H9 (cell line): ENCODE measurements at regions not wholly inside any gene's neighbourhood (a gene's known extent, or its start where the extent isn't known, plus 50 kb on each side); places are given as distances from the start of the nearest gene placed in this dataset.

Source experiments
- DNase-seq: peaks from one replicate; pipeline ENCODE4 v3.0.0-alpha.2; 2017
- H2AFZ ChIP-seq: one replicate; pipeline ENCODE4 v1.6.1; 2013; ENCODE audit warnings: mild to moderate bottlenecking, low read length, control low read depth, moderate library complexity
- H2AK5ac ChIP-seq: 2 replicates; pipeline ENCODE4 v1.6.1; 2013; ENCODE audit warnings: low read length, control low read depth, mixed read lengths; ENCODE audit not compliant: insufficient read length
- H2BK120ac ChIP-seq: one replicate; pipeline ENCODE4 v1.6.1; 2013; ENCODE audit warnings: low read depth, mild to moderate bottlenecking, low read length, control low read depth, inconsistent platforms; ENCODE audit not compliant: poor library complexity, severe bottlenecking
- H2BK12ac ChIP-seq: 2 replicates; pipeline ENCODE4 v1.6.1; 2013; ENCODE audit warnings: low read length, control low read depth, mixed read lengths, low read depth; ENCODE audit not compliant: insufficient read length
- H2BK15ac ChIP-seq: 2 replicates; pipeline ENCODE4 v1.6.1; 2013; ENCODE audit warnings: low read depth, low read length, control low read depth
- H2BK20ac ChIP-seq: one replicate; pipeline ENCODE4 v1.6.1; 2013; ENCODE audit warnings: low read depth, mild to moderate bottlenecking, low read length, control low read depth, inconsistent platforms; ENCODE audit not compliant: poor library complexity, severe bottlenecking
- H2BK5ac ChIP-seq: 2 replicates; pipeline ENCODE4 v1.6.1; 2013; ENCODE audit warnings: low read length, control low read depth, mixed read lengths; ENCODE audit not compliant: insufficient read length
- H3K14ac ChIP-seq: 2 replicates; pipeline ENCODE4 v1.6.1; 2013; ENCODE audit warnings: low read length, control low read depth; ENCODE audit not compliant: insufficient read depth
- H3K18ac ChIP-seq: 2 replicates; pipeline ENCODE4 v1.6.1; 2013; ENCODE audit warnings: low read depth, mild to moderate bottlenecking, mixed read lengths, low read length, control low read depth; ENCODE audit not compliant: insufficient read length
- H3K23ac ChIP-seq: 2 replicates; pipeline ENCODE4 v1.6.1; 2013; ENCODE audit warnings: low read length, control low read depth, mixed read lengths, low read depth; ENCODE audit not compliant: insufficient read length
- H3K23me2 ChIP-seq: 2 replicates; pipeline ENCODE4 v1.6.1; 2013; ENCODE audit warnings: low read depth, mild to moderate bottlenecking, mixed read lengths, low read length, control low read depth; ENCODE audit not compliant: insufficient read length, poor library complexity, severe bottlenecking
- H3K27ac ChIP-seq: 2 replicates; pipeline ENCODE4 v1.5.1; 2013; ENCODE audit warnings: low read length, control low read depth, mixed read lengths, low read depth; ENCODE audit not compliant: insufficient read length
- H3K27me3 ChIP-seq: 2 replicates; pipeline ENCODE4 v1.6.1; 2013; ENCODE audit warnings: low read length, control low read depth, inconsistent platforms; ENCODE audit not compliant: insufficient read depth
- H3K4ac ChIP-seq: 2 replicates; pipeline ENCODE4 v1.6.1; 2013; ENCODE audit warnings: low read depth, mild to moderate bottlenecking, control low read depth, inconsistent platforms, low read length, moderate library complexity
- H3K4me1 ChIP-seq: 2 replicates; pipeline ENCODE4 v1.6.1; 2013; ENCODE audit warnings: low read length, control low read depth, inconsistent platforms; ENCODE audit not compliant: insufficient read depth
- H3K4me2 ChIP-seq: 2 replicates; pipeline ENCODE4 v1.6.1; 2013; ENCODE audit warnings: low read length, control low read depth, mixed read lengths; ENCODE audit not compliant: insufficient read length, insufficient read depth
- H3K56ac ChIP-seq: 2 replicates; pipeline ENCODE4 v1.6.1; 2013; ENCODE audit warnings: low read depth, mild to moderate bottlenecking, mixed read lengths, low read length, control low read depth; ENCODE audit not compliant: insufficient read length
- H3K79me1 ChIP-seq: 2 replicates; pipeline ENCODE4 v1.6.1; 2013; ENCODE audit warnings: low read depth, mild to moderate bottlenecking, moderate library complexity, low read length, control low read depth, inconsistent platforms; ENCODE audit not compliant: insufficient read depth, poor library complexity, severe bottlenecking
- H3K79me2 ChIP-seq: 2 replicates; pipeline ENCODE4 v1.6.1; 2013; ENCODE audit warnings: low read length, control low read depth, inconsistent platforms; ENCODE audit not compliant: insufficient read depth
- H3K9ac ChIP-seq: 2 replicates; pipeline ENCODE4 v1.6.1; 2013; ENCODE audit warnings: low read length, control low read depth, mixed read lengths; ENCODE audit not compliant: insufficient read length; ENCODE audit errors: extremely low read depth
- H3K9me3 ChIP-seq: one replicate; pipeline ENCODE4 v1.6.1; 2013; ENCODE audit warnings: low read depth, low read length, inconsistent platforms; ENCODE audit not compliant: control insufficient read depth
- H3T11ph ChIP-seq: one replicate; pipeline ENCODE4 v1.6.1; 2013; ENCODE audit warnings: mild to moderate bottlenecking, low read length, control low read depth, inconsistent platforms
- H4K20me1 ChIP-seq: one replicate; pipeline ENCODE4 v1.6.1; 2013; ENCODE audit not compliant: control insufficient read depth, insufficient read length, insufficient read depth
- H4K5ac ChIP-seq: 2 replicates; pipeline ENCODE4 v1.6.1; 2013; ENCODE audit warnings: low read depth, mild to moderate bottlenecking, mixed read lengths, low read length, control low read depth; ENCODE audit not compliant: insufficient read length
- H4K8ac ChIP-seq: replicated peaks from 2 replicates; pipeline ENCODE4 v1.6.1; 2013; ENCODE audit warnings: low read length, control low read depth, mixed read lengths, low read depth; ENCODE audit not compliant: insufficient read length
- H4K91ac ChIP-seq: 2 replicates; pipeline ENCODE4 v1.6.1; 2013; ENCODE audit warnings: low read depth, mild to moderate bottlenecking, moderate library complexity, mixed read lengths, low read length, control low read depth; ENCODE audit not compliant: insufficient read length
- H3K27ac Mint-ChIP-seq, 3 experiments: 2 replicates in 2 of 3; 3 replicates in 1 of 3; pipeline ENCODE4 v1.8.0; 2020 to 2021; ENCODE audit warnings: mixed read lengths in 3 of 3, mild to moderate bottlenecking in 1 of 3, moderate library complexity in 1 of 3
- H3K27me3 Mint-ChIP-seq: 2 replicates; pipeline ENCODE4 v1.8.0; 2021; ENCODE audit warnings: low read depth, mild to moderate bottlenecking, moderate library complexity, mixed read lengths
- H3K36me3 Mint-ChIP-seq, 3 experiments: 2 replicates in 2 of 3; 3 replicates in 1 of 3; pipeline ENCODE4 v1.8.0; 2020 to 2021; ENCODE audit warnings: low read depth in 3 of 3, mixed read lengths in 3 of 3; ENCODE audit not compliant: insufficient read depth in 1 of 3
- H3K4me1 Mint-ChIP-seq, 2 experiments: 2 replicates each; pipeline ENCODE4 v1.8.0; 2020; ENCODE audit warnings: mixed read lengths in 2 of 2
- H3K4me3 Mint-ChIP-seq, 2 experiments: 2 replicates in 1 of 2; 3 replicates in 1 of 2; pipeline ENCODE4 v1.8.0; 2020 to 2021; ENCODE audit warnings: mild to moderate bottlenecking in 2 of 2, mixed read lengths in 2 of 2, moderate library complexity in 1 of 2
- H3K9me3 Mint-ChIP-seq, 2 experiments: 2 replicates in 1 of 2; 3 replicates in 1 of 2; pipeline ENCODE4 v1.8.0; 2020; ENCODE audit warnings: mild to moderate bottlenecking in 2 of 2, mixed read lengths in 2 of 2, moderate library complexity in 1 of 2
- CTCF ChIP-seq: fragments of 200-600 bp; sonication (generic); conservative IDR thresholded peaks from 3 replicates; pipeline ENCODE4 v1.8.0; 2021; ENCODE audit warnings: antibody characterized with exemption, mild to moderate bottlenecking
- WGBS: extraction: QIAGEN DNeasy Blood & Tissue Kit; methylation state at CpG from one replicate; pipeline ENCODE4 v1.1.7; 2013; ENCODE audit warnings: missing lambda C conversion rate, low lambda C conversion rate, mixed read lengths; ENCODE audit not compliant: insufficient read length; ENCODE audit errors: extremely low coverage; 5-methylcytosine and 5-hydroxymethylcytosine counted together

DNA sequence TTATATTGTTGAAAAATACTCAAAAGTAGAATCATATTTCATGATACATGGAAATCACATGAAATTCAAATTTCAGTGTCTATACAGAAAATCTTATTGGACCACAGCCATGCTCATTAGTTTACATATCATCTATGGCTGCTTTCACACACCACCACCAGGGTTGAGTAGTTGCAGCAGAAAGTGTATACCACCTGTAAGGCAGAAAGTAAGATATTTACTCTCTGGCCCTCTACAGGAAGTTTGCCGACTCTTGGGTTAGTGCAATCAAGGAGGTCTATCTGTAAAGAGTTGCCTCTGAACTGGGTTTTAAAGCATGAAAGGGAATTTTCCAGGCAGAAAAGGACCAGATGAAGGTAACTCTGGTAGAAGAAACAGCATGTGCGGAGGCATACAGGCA, 432.3 kb downstream of the DHX35 start:
- DNase-seq, result no peak
- Mint-ChIP-seq H3K36me3 (no peaks in the 10 kb centered on the region), H3K4me3 (no peak overlapping the region), H3K4me1 (peaks cover 6% of the 10 kb centered on the region in 2 experiments; a peak in 2 of 4 replicates), H3K9me3 (no peaks in the 10 kb centered on the region), H3K27me3 (no peaks in the 10 kb centered on the region), H3K27ac (no peak overlapping the region)
- Histone ChIP-seq H3K4ac (no peak overlapping the region), H2BK5ac (no peak overlapping the region), H3K79me1 (no peaks in the 10 kb centered on the region), H2BK20ac (no peak overlapping the region), H2BK15ac (no peak overlapping the region), H4K5ac (no peak overlapping the region), H4K91ac (no peak overlapping the region), H3K4me1 (no peaks in the 10 kb centered on the region), H2AK5ac (no peak overlapping the region), H2BK12ac (no peak overlapping the region), H4K8ac (no peak overlapping the region), H3K23ac (no peak overlapping the region), H3K9ac (no peak overlapping the region), H3K27ac (no peak overlapping the region), H4K20me1 (no peaks in the 10 kb centered on the region), H3K27me3 (no peaks in the 10 kb centered on the region), H3K18ac (no peak overlapping the region), H2AFZ (no peak overlapping the region), H3K23me2 (no peaks in the 10 kb centered on the region), H3K79me2 (no peaks in the 10 kb centered on the region), H3K56ac (no peak overlapping the region), H3T11ph (no peak overlapping the region), H3K9me3 (no peaks in the 10 kb centered on the region), H3K14ac (no peak overlapping the region), H2BK120ac (no peak overlapping the region), H3K4me2 (no peak overlapping the region)
- peak; percentile 25; the same call in 1 of the 3 replicates for TF ChIP-seq CTCF
- WGBS, result no CpG with 5 or more reads among the region's 2 CpGs
